Body of pancreas (tissue), 4 donors: ENCODE measurements at regions not wholly inside any gene's neighbourhood (a gene's known extent, or its start where the extent isn't known, plus 50 kb on each side); places are given as distances from the start of the nearest gene placed in this dataset.

Experiments used
- ATAC-seq: fragments of 150-250 bp; one replicate; pipeline ENCODE4 v1.9.1; 2016
- DNase-seq, 4 donors: peaks; one replicate each; pipeline ENCODE4 v3.0.0-alpha.2; 2019
- H3K27ac ChIP-seq, 4 donors: fragments of 200-600 bp; sonication (generic); 1 replicate in 3 of 4; 2 replicates in 1 of 4; pipeline versions ENCODE4 v1.5.1 to v1.6.1; 2016 to 2019; ENCODE audit warnings: mild to moderate bottlenecking in 1 of 4, mixed read lengths in 1 of 4, moderate library complexity in 1 of 4
- H3K27me3 ChIP-seq, 2 donors: fragments of 200-600 bp; sonication (generic); one replicate each; pipeline ENCODE4 v1.6.0; 2016; ENCODE audit warnings: mild to moderate bottlenecking in 1 of 2
- H3K36me3 ChIP-seq, 2 donors: fragments of 200-600 bp; sonication (generic); replicated peaks in 1 of 2; 2 replicates each; pipeline ENCODE4 v1.5.1; 2016; ENCODE audit warnings: low read depth in 2 of 2; ENCODE audit not compliant: insufficient read depth in 1 of 2
- H3K4me1 ChIP-seq: fragments of 200-600 bp; sonication (generic); one replicate; pipeline ENCODE4 v1.6.0; 2016
- H3K4me3 ChIP-seq, 2 donors: fragments of 200-600 bp; sonication (generic); 1 replicate in 1 of 2; 2 replicates in 1 of 2; pipeline ENCODE4 v1.5.1; 2016 to 2019
- H3K9me3 ChIP-seq, 3 donors: fragments of 200-600 bp; sonication (generic); 1 replicate in 2 of 3; 2 replicates in 1 of 3; pipeline ENCODE4 v1.5.1; 2016
- POLR2A ChIP-seq, 3 donors: fragments of 450-650 bp; IDR thresholded peaks; one replicate each; pipeline ENCODE4 v1.6.1; 2016; ENCODE audit warnings: antibody characterized with exemption in 3 of 3, mild to moderate bottlenecking in 2 of 3
- WGBS, 2 donors: methylation state at CpG; one replicate each; pipeline ENCODE4 v1.1.5; 2017; 5-methylcytosine and 5-hydroxymethylcytosine counted together
- intact Hi-C: fragments of 100-400 bp; cut with DNase I; formaldehyde crosslinking; loops from one replicate; pipeline ENCODE4 v1.15.1; 2023
- TF ChIP-seq, protein P1 (sequence below), 7 experiments: fragments of 450-650 bp in 4 of 7; fragments of 200-600 bp in 3 of 7; sonication (generic) in 3 of 7; IDR thresholded peaks; one replicate each; pipeline ENCODE4 v1.5.1; 2016 to 2019; ENCODE audit warnings: antibody characterized with exemption in 7 of 7

DNA sequence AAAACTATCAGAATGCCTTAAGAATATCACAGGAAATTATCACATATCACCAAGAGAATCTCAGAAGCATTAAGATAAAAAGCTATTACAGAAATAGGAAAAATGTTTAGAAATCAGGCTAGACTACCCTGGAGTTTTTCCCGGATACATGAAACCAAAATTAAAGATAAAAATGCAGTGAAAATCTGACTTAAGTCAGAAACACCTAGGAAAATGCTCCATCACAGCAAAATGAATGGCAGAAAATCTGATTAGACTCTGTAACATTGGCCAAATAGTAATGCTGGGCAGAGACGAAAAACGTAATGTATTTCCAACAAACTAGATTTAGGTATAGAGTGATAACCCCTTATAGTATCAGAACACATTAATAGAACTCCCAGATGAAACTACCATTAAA is 1626.7 kb upstream of the C9orf72 start:
- ATAC-seq, result no peak
- WGBS, 2 donors, result 58 to 59% methylated on average over 3 of the region's 3 CpGs
- no peaks in the 10 kb centered on the region for H3K36me3 ChIP-seq

DNA sequence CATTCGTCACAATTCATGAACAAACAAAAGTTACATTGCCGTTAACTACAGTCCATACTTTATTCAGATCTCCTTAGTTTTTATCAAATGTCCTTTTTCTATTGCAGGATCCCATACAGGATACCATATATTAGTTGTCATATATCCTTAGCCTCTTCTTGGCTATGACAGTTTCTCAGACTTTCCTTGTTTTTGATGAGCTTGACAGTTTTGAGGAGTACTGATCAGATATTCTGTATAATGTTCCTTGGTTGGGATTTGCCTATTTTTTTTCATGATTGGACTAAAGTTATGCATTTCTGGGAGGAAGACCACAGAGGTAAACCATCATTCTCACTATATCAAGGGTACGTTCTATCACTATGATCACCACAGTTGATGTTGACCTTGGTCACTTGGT is 1627.4 kb upstream of the C9orf72 start:
- Histone ChIP-seq H3K27ac (no peak overlapping the region), H3K4me3 (no peak overlapping the region), H3K27me3 (no peaks in the 10 kb centered on the region), H3K4me1 (no peaks in the 10 kb centered on the region), H3K9me3 (no peaks in the 10 kb centered on the region), H3K36me3 (no peaks in the 10 kb centered on the region)
- no peak for DNase-seq
- WGBS, 2 donors, result 51 to 55% methylated on average over 3 of the region's 3 CpGs
- no peak for ATAC-seq
- intact Hi-C loops, result no loop called here
- TF ChIP-seq, protein P1, sequence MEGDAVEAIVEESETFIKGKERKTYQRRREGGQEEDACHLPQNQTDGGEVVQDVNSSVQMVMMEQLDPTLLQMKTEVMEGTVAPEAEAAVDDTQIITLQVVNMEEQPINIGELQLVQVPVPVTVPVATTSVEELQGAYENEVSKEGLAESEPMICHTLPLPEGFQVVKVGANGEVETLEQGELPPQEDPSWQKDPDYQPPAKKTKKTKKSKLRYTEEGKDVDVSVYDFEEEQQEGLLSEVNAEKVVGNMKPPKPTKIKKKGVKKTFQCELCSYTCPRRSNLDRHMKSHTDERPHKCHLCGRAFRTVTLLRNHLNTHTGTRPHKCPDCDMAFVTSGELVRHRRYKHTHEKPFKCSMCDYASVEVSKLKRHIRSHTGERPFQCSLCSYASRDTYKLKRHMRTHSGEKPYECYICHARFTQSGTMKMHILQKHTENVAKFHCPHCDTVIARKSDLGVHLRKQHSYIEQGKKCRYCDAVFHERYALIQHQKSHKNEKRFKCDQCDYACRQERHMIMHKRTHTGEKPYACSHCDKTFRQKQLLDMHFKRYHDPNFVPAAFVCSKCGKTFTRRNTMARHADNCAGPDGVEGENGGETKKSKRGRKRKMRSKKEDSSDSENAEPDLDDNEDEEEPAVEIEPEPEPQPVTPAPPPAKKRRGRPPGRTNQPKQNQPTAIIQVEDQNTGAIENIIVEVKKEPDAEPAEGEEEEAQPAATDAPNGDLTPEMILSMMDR (IDR thresholded peaks at IDR 0.05), result no peak
- no peak for TF ChIP-seq POLR2A (IDR thresholded peaks at IDR 0.05)

More for the DNA sequence above, 1626.7 kb upstream of the C9orf72 start:
- no peaks in the 10 kb centered on the region for H3K27me3 ChIP-seq
- TF ChIP-seq, protein P1 (IDR thresholded peaks at IDR 0.05), result no peak
- no peak for TF ChIP-seq POLR2A (IDR thresholded peaks at IDR 0.05)
- H3K27ac ChIP-seq, result no peak overlapping the region
- no peak for DNase-seq
- H3K4me1 ChIP-seq, result no peaks in the 10 kb centered on the region
- H3K4me3 ChIP-seq, result no peak overlapping the region
- intact Hi-C loops, result no loop called here
- H3K9me3 ChIP-seq, result no peaks in the 10 kb centered on the region

DNA sequence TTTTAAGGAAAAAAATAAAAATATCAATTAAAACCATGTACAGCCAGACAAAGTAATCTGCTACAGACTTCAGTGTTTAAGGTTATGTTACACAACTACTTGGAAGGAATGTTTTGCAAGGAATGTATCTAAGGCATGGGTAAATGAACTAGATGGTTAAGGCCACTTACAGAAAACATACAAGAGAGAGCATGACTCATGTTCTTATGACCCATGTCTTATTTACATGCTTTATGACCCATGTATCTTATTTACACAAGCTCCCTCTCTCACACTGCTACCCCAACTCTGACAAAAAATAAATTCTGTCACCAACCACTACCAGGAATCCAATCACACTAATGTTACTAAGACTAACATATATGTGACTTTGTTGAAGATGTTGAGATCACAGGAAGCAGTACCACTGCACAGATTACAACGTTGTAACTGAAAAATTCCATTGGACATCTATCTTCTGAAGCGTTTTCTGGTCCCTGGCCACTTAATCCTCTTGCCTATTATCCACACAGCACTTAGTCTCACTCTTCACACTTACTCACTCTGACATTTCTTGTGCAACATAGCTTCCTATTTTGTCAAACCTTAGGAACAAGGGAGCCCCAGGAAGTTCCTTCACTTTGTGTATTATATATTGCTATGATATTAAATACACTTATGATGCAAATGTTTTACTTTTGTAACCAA is 1630.1 kb upstream of the C9orf72 start:
- TF ChIP-seq POLR2A (IDR thresholded peaks at IDR 0.05), result no peak
- TF ChIP-seq, protein P1 (IDR thresholded peaks at IDR 0.05), result no peak
- DNase-seq (no peak), ATAC-seq (no peak)
- Histone ChIP-seq H3K27ac (no peak overlapping the region), H3K27me3 (no peaks in the 10 kb centered on the region), H3K4me1 (no peaks in the 10 kb centered on the region), H3K9me3 (no peaks in the 10 kb centered on the region), H3K4me3 (no peak overlapping the region), H3K36me3 (no peaks in the 10 kb centered on the region)
- 28 to 34% methylated on average over 2 of the region's 2 CpGs for WGBS, 2 donors
- intact Hi-C loops, result no loop called here

DNA sequence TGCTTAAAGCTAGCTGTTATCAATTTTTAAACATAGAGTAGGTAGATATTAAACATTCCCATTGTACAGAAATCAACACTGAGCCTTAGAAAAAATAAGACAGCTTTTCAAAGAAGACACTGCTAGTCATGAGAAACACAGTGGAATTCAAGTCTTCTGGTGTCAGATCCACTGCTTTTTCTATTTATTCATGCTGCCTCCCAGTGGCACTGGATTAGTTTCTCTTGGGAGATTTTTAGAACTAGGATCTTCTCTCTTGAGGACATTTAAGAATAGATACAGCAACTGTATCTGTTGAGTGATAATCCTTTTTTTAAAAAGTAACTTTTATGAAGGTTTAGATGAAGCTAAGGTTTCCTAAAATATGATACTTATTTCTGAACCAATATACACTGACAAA is 1635.4 kb upstream of the C9orf72 start:
- intact Hi-C loops, result no loop called here
- TF ChIP-seq POLR2A (IDR thresholded peaks at IDR 0.05), result no peak
- TF ChIP-seq, protein P1 (IDR thresholded peaks at IDR 0.05), result no peak
- H3K36me3 ChIP-seq, result no peaks in the 10 kb centered on the region
- H3K4me1 ChIP-seq, result peaks cover 23% of the 10 kb centered on the region
- no peak overlapping the region for H3K27ac ChIP-seq
- H3K4me3 ChIP-seq, result no peak overlapping the region
- no peak for ATAC-seq
- no peaks in the 10 kb centered on the region for H3K9me3 ChIP-seq
- H3K27me3 ChIP-seq, result peaks cover 0 to 22% of the 10 kb centered on the region in 2 donors
- no peak for DNase-seq

DNA sequence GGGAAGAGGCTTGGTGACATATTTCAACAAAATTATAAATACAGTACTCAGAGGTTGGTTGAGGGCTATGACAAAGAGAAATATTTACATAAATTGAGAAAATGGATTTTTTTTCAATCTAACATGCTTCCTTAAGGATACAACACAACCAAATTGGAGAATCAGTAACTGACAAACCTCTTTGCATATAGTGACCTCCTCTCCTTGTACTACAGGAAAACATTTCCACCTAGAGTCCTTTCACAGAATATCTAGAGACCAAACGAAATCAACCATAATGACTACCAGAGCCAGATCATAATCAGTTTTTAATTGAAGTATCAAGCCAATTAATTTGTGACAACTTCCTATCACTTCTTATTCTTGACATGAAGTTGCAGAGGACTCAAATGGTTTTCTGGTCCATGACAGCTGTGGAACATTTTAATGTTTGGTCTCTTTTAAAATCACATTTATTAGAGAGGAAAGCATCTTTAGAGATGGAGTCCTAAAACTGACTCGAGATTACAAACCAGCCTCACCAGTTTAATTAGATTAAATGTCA is 1636.5 kb upstream of the C9orf72 start:
- Histone ChIP-seq H3K27me3 (peaks cover 0 to 33% of the 10 kb centered on the region in 2 donors), H3K9me3 (no peaks in the 10 kb centered on the region), H3K4me3 (no peak overlapping the region), H3K36me3 (no peaks in the 10 kb centered on the region), H3K27ac (no peak overlapping the region), H3K4me1 (peaks cover 34% of the 10 kb centered on the region)
- TF ChIP-seq POLR2A (IDR thresholded peaks at IDR 0.05), result no peak
- TF ChIP-seq, protein P1 (IDR thresholded peaks at IDR 0.05), result no peak
- DNase-seq (no peak), ATAC-seq (no peak)
- intact Hi-C loops, result no loop called here
- WGBS, 2 donors, result 17 to 20% methylated on average over 2 of the region's 2 CpGs
